Pancreas (tissue), 10 donors: ENCODE measurements at regions not wholly inside any gene's neighbourhood (a gene's known extent, or its start where the extent isn't known, plus 50 kb on each side); places are given as distances from the start of the nearest gene placed in this dataset.

Source experiments
- ATAC-seq, 4 donors: fragments of 200-7000 bp; cut with Tn5 transposase; one replicate each; pipeline versions ENCODE4 v1.8.0 to v1.9.1; 2020; ENCODE audit warnings: mild to moderate bottlenecking in 4 of 4, moderate library complexity in 4 of 4
- DNase-seq, 6 donors: peaks; one replicate each; pipeline ENCODE4 v3.0.0-alpha.2; 2020
- FAIRE-seq: peaks from 2 replicates; lab custom pipeline; 2012; peaks lifted over from hg19 to GRCh38; lab: Jason Lieb, UNC
- H3K27ac ChIP-seq, 4 donors: fragments of 200-600 bp; sonication (generic); 1 replicate in 3 of 4; 2 replicates in 1 of 4; pipeline versions ENCODE4 v1.5.0 to v1.8.0; 2020
- H3K27me3 ChIP-seq, 4 donors: fragments of 200-600 bp; one replicate each; pipeline ENCODE4 v1.8.0; 2021
- H3K36me3 ChIP-seq, 3 donors: fragments of 200-600 bp; sonication (generic) in 1 of 3; one replicate each; pipeline versions ENCODE4 v1.5.0 to v1.8.0; 2020 to 2021
- H3K4me1 ChIP-seq, 3 donors: fragments of 200-600 bp; one replicate each; pipeline ENCODE4 v1.8.0; 2021
- H3K4me3 ChIP-seq, 4 donors: fragments of 200-600 bp; sonication (generic) in 2 of 4; one replicate each; pipeline versions ENCODE4 v1.5.0 to v1.8.0; 2020 to 2021
- H3K9me3 ChIP-seq, 4 donors: fragments of 200-600 bp; one replicate each; pipeline ENCODE4 v1.8.0; 2021
- WGBS, 2 donors: extraction: QIAGEN DNeasy Blood & Tissue Kit; methylation state at CpG; one replicate each; pipeline ENCODE4 v1.1.7; 2013; 5-methylcytosine and 5-hydroxymethylcytosine counted together
- intact Hi-C, 3 donors: fragments of 100-400 bp; cut with DNase I; formaldehyde crosslinking; loops; one replicate each; pipeline versions ENCODE4 v1.11.1 to v1.14.2; 2022
- TF ChIP-seq, protein P1 (sequence below), 4 donors: fragments of 200-600 bp; sonication (generic) in 3 of 4; IDR thresholded peaks; one replicate each; pipeline versions ENCODE4 v1.5.0 to v1.8.0; 2021; ENCODE audit warnings: antibody characterized with exemption in 4 of 4
- donor health status: healthy with polysubstance abuse.
- donor health status: DM: no; HTN: no; CAD: no; lungs with moderate emphysema.
- donor health status: DM: no; HTN: no; CAD: no.
- donor health status: control.
- donor health status: control.
- donor health status: Bipolar disorder and iron deficiency.
- donor health status: DM: yes; HTN: yes; CAD: no.
- donor health status: DM: no; HTN: no; CAD: no.
- donor health status: DM: no; HTN: no; CAD: no.
- donor health status: DM: yes; HTN: yes; CAD: no.

DNA sequence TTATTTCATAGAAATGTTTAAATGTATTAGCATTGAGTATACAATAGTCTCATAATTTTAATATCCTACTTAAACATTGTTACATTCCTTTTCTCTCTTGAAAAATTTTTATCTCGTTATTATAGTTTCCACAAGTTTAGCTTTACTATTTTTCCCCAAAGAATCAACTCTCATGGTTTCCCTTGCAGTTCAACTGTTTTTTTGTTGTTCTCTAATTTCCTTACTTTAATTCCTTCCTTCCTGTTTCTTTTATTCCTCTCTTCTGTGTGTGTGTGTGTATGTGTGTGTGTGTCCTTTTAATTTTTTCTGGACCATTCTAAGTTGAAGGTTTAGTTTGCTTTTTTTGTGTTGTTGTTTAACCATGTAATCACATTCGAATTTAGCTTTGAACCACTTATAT is 171.1 kb downstream of the GASK1B start:
- H3K27me3 ChIP-seq, result no peaks in the 10 kb centered on the region
- intact Hi-C loops, result no loop called here
- no peak overlapping the region for H3K4me3 ChIP-seq
- H3K4me1 ChIP-seq, result peaks cover 0 to 6% (median 0%) of the 10 kb centered on the region in 3 donors
- 65 to 67% methylated on average over 2 of the region's 2 CpGs for WGBS, 2 donors
- no peak overlapping the region for H3K27ac ChIP-seq
- ATAC-seq (no peak), DNase-seq (no peak), FAIRE-seq (peak; percentile 91)
- no peaks in the 10 kb centered on the region for H3K36me3 ChIP-seq
- no peaks in the 10 kb centered on the region for H3K9me3 ChIP-seq
- TF ChIP-seq, protein P1, sequence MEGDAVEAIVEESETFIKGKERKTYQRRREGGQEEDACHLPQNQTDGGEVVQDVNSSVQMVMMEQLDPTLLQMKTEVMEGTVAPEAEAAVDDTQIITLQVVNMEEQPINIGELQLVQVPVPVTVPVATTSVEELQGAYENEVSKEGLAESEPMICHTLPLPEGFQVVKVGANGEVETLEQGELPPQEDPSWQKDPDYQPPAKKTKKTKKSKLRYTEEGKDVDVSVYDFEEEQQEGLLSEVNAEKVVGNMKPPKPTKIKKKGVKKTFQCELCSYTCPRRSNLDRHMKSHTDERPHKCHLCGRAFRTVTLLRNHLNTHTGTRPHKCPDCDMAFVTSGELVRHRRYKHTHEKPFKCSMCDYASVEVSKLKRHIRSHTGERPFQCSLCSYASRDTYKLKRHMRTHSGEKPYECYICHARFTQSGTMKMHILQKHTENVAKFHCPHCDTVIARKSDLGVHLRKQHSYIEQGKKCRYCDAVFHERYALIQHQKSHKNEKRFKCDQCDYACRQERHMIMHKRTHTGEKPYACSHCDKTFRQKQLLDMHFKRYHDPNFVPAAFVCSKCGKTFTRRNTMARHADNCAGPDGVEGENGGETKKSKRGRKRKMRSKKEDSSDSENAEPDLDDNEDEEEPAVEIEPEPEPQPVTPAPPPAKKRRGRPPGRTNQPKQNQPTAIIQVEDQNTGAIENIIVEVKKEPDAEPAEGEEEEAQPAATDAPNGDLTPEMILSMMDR (IDR thresholded peaks at IDR 0.05), result no peak

DNA sequence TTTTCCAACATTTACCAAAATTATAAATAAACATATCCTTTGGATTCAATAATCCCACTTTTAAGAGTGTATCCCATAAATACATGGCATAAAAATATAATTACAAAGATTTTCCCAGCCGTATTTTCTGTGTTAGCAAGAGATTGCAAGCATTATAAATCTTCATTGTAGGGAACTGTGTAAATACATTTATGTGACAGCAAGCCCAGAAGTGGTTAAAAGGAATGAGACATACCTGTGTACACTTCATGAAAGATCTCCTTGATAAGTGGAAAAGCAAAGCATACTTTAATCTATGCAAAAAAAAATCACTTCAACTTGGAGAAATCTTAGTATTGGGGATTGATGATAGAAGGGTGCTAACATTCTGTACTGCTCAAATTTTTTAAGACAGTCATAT is 173.1 kb downstream of the GASK1B start:
- WGBS, 2 donors, result 83 to 84% methylated on average over 1 of the region's 1 CpG
- no peak overlapping the region for H3K27ac ChIP-seq
- H3K36me3 ChIP-seq, result no peaks in the 10 kb centered on the region
- H3K4me1 ChIP-seq, result peaks cover 4 to 23% (median 15%) of the 10 kb centered on the region in 3 donors
- TF ChIP-seq, protein P1 (IDR thresholded peaks at IDR 0.05), result no peak
- DNase-seq (no peak), ATAC-seq (no peak), FAIRE-seq (no peak)
- intact Hi-C loops, result no loop called here
- no peaks in the 10 kb centered on the region for H3K27me3 ChIP-seq
- H3K9me3 ChIP-seq, result no peaks in the 10 kb centered on the region
- H3K4me3 ChIP-seq, result no peak overlapping the region

DNA sequence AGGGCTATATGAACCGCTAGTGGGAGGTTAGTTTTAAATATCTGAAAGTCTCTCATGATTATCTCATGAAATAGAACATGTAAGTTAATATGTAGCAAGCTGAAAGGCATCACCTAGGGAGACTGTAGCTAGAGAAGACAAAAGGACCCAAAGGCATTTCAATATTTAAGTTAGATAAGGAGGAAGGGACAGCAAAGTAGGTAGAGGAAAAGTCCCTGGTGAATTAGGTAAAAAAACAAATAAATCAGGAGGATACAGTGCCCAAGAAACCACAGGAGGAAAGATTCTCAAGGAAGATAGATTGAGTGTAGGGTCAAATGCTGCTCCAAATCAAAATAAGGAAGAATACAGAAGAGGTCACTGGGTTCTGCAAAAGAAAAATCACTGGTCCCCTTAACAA is 175.5 kb downstream of the GASK1B start:
- no peak overlapping the region for H3K4me3 ChIP-seq
- H3K36me3 ChIP-seq, result no peaks in the 10 kb centered on the region
- H3K4me1 ChIP-seq, result peaks cover 5 to 42% (median 29%) of the 10 kb centered on the region in 3 donors
- FAIRE-seq (no peak), ATAC-seq (peak in 1 of 4 donors; percentile 18), DNase-seq (no peak)
- TF ChIP-seq, protein P1 (IDR thresholded peaks at IDR 0.05), result no peak
- no peak overlapping the region for H3K27ac ChIP-seq
- no peaks in the 10 kb centered on the region for H3K27me3 ChIP-seq
- intact Hi-C loops, result no loop called here
- 83 to 89% methylated on average over 1 of the region's 1 CpG for WGBS, 2 donors
- no peaks in the 10 kb centered on the region for H3K9me3 ChIP-seq

DNA sequence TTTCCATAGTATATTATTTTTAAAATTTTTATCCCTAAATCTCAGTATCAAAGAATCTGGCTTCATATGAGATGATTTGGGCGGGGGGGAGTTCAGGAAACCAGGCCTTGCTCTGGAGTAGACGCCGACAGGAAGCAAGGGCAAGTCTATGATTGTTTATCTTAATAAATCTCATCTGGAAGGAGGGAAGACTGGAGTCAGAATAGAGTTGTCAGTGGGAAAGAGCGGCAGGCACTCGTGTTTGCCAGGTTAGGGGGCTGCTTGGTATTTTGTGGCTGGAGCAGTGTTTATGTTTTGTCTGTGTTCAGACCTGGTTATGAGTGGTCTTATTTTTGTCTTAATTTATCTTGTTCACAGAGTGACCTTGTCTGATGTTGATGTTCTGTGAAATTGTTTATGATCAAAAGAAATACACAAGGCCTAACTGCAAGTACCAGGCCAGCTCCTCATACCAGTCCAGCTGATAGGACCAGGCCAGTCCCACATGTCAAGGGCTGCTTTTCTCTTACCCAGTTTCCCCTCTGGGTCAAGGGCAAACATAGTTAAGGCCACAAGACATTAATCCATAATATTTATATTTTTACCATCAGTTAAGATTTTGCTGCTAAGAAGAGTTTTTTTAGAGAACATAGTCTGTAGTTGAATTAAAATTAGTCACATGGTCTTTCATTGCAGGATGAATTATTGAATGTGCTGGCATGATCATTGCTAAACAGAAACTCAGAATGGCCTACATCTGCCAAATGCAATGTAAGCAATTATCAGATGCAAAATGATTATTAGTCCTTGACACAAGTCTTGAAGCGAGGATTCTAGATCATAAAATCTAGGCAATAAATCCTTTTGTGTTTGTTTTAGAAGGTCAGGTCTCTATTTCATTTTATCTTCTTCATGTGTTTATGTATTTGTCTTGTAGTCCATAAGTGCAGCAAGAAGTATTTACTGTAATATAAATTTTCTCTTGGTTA is 176.5 kb downstream of the GASK1B start:
- H3K9me3 ChIP-seq, result no peaks in the 10 kb centered on the region
- H3K36me3 ChIP-seq, result no peaks in the 10 kb centered on the region
- no peak overlapping the region for H3K4me3 ChIP-seq
- DNase-seq (no peak), ATAC-seq (no peak), FAIRE-seq (no peak)
- H3K27ac ChIP-seq, result peak overlapping the region in 1 of 4 donors; percentile 78
- no peaks in the 10 kb centered on the region for H3K27me3 ChIP-seq
- TF ChIP-seq, protein P1 (IDR thresholded peaks at IDR 0.05), result no peak
- intact Hi-C loops, result no loop called here
- peaks cover 5 to 42% (median 29%) of the 10 kb centered on the region in 3 donors for H3K4me1 ChIP-seq
- 76 to 83% methylated on average over 6 of the region's 6 CpGs for WGBS, 2 donors

DNA sequence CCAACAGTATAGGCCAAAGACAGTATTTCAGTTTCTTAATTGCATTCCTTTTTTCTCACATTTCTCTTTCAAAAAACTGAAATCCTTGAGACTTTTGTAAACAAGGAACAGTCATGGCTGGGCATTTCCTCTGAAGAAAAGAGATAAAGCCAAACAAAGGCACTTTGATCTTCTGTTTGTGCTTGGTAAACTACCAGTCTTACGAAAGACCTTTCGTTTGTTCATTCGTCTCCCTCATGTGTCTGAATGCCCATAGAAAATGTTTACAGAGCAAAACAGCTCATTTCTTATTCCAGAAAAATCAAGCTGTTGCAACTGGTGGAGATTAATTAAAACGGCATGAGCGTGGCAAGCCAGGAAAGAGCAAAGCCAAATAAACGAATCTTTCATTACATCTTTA is 178.0 kb downstream of the GASK1B start:
- no peaks in the 10 kb centered on the region for H3K9me3 ChIP-seq
- ATAC-seq (peak; percentile 39 to 87 (median 76)), DNase-seq (no peak), FAIRE-seq (no peak)
- 10 to 13% methylated on average over 6 of the region's 6 CpGs for WGBS, 2 donors
- no peaks in the 10 kb centered on the region for H3K36me3 ChIP-seq
- TF ChIP-seq, protein P1 (IDR thresholded peaks at IDR 0.05), result no peak
- peak overlapping the region in 2 of 4 donors; percentile 33 to 78 for H3K27ac ChIP-seq
- H3K4me3 ChIP-seq, result no peak overlapping the region
- peaks cover 5 to 42% (median 29%) of the 10 kb centered on the region in 3 donors for H3K4me1 ChIP-seq
- no peaks in the 10 kb centered on the region for H3K27me3 ChIP-seq
- intact Hi-C loops, result loop anchor here in 1 of 3 donors (5.0 kb wide), 1 partner anchor 177 kb away; the partner anchor contains the start of gene GASK1B
